NCI-H524 (cell line): ENCODE measurements at regions not wholly inside any gene's neighbourhood (a gene's known extent, or its start where the extent isn't known, plus 50 kb on each side); places are given as distances from the start of the nearest gene placed in this dataset.
A peak's percentile ranks its signal among the peaks of the same experiment; 100 is the strongest.

Experiments used
- DNase-seq, 2 experiments: peaks; one replicate each; lab custom pipeline; 2025; lab: John Stamatoyannopoulos, UW

DNA sequence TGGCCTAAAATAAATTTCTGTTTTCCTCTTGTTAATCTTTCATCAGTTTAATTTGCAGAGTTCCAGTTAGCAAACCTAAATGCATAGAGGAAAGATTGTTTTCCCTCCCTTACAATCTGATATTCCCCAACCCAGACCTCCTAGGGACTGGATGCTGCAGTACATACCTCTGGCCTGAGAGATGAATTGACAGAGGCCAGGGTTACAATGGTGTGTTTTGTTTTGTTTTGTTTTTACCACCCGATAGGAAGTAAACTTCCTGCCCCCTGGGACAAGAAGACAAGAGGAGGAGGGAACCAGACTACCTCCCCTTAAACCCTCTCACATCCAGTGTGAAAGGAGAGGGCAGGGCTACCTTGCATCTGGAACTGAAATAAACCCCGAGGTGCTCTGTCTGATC is 319.0 kb downstream of the LRFN2 start:
- no peak for DNase-seq

DNA sequence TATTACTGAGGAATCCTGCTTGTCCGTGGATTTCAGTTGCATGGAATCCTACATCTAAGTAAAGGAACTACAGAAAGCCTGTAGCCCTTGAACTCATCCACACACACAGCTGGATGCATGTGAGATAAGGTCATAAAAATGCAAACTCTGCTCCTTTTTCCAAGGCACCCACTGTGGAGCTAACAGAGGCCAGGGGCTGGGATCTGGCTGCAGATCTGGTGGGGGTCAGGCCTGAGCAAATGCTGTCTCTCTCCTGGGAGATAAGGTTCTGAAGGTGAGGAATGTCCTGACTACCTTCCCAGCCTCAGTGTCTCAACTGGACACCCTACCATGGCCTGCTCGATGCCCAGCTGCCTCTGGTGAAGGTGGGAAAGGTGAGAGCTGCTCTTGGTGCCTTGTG is 321.5 kb downstream of the LRFN2 start:
- no peak for DNase-seq

- no peak for DNase-seq
Measured at GRCh38 chr6:40263970-40264369, 323.2 kb downstream of the LRFN2 start.

- no peak for DNase-seq
Measured at GRCh38 chr6:40262363-40262762, 324.8 kb downstream of the LRFN2 start.

DNA sequence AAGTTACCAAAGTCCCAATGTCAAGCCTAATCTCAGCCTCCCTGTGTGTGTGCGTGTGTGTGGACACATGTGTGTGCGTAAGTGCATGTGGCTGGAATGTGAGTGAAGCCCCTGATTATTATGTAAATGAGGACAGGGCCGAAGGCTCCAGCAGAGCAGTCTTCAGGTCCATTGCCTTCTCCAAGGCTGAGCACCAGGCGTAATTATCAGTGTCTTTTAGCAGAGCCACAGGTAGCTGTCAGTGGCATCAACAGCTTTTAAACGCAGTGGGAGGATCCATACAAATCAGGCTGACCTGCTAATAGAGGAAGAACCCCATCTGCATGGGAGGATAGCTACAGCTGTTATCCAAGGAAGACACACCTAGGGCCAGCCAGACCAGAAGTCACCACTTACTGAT is 324.3 kb upstream of the MOCS1 start:
- no peak for DNase-seq

DNA sequence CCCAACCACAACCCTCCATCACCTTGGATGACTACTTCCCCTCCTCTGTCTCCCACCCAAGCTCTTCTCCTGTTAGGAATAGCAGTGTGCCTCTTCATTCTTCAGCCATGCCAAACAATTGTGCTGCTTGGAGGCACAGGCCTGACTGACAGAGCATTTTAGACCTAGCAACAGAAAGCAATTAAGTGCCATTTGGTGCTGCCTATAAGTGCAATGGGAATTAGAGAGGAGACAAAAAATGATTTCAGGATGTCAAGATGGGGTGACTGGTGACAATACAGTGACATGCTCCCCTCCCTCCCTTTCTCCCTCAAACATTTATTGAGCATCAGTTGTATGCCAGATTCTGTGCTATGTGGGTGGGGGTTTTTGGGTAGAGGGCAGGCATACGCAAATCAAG is 322.6 kb upstream of the MOCS1 start:
- no peak for DNase-seq

- DNase-seq, result no peak
Measured at GRCh38 chr6:40256224-40256623, 322.0 kb upstream of the MOCS1 start.

DNA sequence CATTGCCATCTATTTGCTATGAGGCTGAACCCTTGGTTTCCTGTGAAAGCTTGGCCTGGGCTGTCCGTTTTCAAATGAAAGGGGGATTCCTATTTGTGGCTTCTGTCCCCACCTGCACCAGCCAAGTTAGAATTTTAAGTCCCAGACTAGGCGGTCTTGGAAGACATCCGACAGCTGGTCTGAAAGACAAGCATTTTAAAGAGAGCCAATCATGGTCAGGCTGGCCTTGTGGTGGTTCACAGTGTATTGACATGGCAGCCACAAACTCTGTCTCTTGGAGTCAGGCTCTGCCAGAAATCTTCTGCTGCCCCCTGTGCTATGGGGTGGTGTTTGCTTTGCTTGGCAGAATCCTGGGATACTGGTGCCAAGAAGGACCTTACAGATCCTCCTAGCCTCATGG is 319.2 kb upstream of the MOCS1 start:
- DNase-seq, result no peak

GRCh38 chr6:40252531-40253258 is 318.4 kb upstream of the MOCS1 start:
- DNase-seq, result no peak

DNA sequence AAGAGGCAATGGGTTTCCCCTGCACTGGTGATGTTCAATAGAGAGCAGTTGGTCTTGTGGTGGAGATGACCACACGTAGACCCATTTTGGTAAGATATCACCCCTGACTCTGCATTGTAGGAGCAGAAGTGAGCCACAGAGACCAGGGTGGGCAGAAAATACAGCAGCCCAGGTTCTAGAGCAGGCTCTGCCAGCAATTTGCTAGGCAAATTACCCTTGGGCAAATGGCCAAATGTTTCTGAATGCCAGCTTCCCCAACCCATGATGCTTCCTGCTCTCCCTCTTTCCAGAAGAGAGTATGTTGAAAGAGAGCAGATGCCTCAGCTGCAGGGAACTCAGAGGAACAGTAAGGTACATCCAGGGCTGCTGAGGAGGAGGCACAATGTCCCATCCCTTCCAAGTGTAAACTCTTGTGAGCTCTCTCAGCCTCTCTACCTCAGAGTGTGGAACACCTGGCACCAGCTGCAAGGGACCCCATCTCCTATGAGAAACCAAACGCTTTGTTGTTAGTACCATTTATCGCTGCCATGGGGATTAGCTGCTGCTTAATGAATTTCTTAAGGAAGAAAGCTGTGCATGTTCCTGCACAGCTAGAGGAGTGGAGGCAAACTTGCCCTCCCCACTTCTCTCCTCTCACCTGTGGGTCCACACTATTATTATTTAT is 317.5 kb upstream of the MOCS1 start:
- DNase-seq, result peak; percentile 32 to 59

DNA sequence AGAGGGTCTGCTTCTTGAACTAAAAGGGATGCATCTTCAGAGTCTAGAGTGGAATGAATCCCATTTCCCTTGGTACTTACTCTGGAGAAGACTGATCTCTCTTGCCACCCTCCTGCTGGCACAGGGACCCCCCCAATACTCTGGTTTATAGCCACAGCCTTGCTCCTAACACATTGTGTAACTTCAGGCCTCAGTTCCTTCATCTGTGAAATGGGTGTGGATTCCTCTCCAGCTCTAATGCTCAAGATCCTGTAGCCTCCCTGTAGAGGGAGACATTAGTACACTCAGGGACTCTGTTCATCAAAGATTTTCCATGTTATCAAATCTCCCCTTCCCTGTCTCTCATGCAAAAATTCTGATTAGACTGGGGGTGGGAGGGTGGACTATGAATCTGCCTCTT is 315.7 kb upstream of the MOCS1 start:
- DNase-seq, result no peak

DNA sequence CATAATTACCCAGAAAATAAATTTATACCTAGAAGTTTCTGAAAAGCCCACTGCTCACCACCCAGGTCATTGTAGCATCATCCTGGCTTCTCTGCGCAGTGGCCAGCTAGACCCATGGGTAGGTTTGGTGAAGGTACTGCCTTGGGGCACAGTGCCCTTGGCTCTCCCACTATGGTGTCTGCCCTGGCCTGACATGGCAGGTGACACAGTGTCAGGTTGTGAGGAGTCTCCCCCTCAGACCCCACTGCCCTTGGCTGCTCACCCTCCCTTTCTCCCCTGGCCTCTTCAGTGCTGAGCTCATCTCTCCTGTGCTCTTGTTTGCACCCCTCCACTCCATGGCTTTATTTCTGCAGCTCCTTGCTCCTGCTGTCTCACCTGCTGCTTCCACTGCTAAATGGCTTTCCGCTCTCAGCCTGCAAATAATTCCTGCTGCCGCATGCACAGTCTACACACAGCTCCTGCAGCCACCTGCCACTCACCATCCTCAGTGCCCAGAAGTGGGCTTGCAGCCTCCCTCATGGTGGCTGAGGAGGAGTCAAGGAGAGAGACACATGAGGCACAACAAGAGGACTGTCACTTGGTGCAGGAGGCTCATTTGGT is 313.4 kb upstream of the MOCS1 start:
- no peak for DNase-seq

GRCh38 chr6:40244699-40245098 is 310.4 kb upstream of the MOCS1 start:
- DNase-seq, result no peak

- DNase-seq, result no peak
Measured at GRCh38 chr6:40232698-40233097, 298.4 kb upstream of the MOCS1 start.

- no peak for DNase-seq
Measured at GRCh38 chr6:40227735-40228134, 293.5 kb upstream of the MOCS1 start.

DNA sequence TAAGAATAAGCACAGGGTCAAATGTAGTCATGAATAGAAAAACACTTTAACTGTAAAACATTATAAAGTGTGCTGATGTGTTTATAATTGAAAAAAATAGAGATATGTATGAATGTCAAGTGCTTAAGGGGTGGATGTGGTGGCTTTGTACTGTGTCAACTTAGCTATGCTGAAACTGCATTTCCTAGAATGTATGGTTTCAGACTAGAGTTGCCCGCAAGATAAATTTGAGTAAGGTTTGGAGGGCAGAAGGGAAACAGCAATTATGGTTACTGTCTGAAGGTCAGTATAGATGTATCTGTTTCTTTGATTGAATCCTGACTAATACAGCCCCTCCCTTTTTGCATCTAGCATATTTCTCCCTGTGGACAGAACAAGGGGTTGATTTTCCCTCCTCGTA is 288.1 kb upstream of the MOCS1 start:
- no peak for DNase-seq

GRCh38 chr6:40219799-40220198 is 285.5 kb upstream of the MOCS1 start:
- no peak for DNase-seq

DNA sequence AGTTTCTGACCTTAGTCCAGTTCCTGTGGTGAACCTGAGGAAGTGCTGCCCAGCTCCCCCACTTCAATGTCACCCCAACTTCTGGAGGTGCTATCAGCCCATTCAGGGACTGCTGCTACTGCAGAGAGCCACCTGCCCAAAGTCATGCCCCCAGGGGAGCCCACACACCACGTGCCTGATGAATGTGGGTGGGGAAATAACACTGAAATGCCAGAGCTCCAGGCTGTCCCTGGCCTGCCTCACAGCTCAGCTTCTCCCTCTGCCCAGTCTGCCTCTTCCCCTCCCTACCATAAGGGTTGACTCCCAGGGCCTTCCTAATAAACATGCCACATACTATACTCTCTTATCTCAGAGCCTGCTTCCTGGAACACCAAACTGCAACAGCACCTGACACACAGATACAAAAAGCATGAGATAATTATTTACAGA is 276.4 kb upstream of the MOCS1 start:
- DNase-seq, result no peak

DNA sequence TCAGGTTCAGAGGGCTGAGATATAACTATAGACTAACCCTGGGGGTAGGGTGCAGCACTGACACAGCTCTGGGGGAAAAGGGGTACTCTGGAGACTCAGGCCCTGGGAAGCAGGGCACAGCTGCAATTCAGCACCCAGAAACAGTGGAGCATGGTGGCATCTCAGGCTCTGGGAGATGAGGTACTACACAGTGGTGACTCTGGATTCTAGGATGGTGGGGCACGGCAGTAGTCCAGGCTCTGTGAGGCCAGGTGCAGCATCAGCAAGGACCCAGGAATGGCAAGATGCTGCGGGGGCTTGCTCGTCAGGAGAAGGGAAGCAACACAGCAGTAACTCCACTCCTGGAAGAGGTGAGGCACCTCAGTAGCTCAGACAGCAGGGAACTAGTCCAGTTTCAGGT is 271.5 kb upstream of the MOCS1 start:
- no peak for DNase-seq

DNA sequence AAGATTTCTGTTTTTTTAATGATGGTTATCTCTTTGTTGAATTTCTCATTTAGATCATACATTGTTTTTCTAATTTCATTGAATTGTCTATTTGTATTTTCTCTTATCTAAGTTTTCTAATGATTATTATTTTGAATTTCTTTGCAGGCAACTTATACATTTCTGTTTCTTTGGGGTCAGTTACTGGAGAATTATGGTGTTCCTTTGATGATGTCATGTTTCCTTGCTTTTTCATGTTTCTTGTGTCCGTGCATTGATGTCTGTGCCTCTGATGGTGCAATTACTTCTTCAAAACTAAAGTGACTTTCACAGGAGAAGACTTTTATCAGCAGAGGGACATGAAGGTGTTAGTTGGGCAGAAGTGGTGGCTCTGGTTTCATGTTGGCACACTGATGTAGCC is 270.7 kb upstream of the MOCS1 start:
- no peak for DNase-seq

DNA sequence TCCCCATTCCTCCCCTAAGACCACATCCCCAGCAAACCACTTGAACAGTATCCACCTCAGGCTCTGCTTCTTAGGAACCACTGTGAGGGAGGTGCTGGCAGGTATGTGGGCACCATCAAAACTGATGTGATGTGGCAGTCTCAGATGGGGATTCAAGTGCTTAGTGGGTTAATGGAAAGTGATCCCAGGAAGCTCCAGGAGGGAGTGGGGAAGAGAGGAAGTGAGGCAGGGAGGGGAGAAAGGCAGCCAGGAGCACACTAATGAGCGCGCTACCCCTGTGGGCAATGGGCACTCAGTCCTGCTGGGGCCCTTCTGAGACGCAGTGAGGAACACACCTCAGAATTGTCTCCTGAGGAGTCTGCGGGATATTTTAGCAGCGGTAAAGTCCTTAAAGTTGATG is 263.1 kb upstream of the MOCS1 start:
- DNase-seq, result no peak

GRCh38 chr6:40196135-40196518 is 261.9 kb upstream of the MOCS1 start:
- DNase-seq, result no peak

GRCh38 chr6:40195428-40196134 is 261.3 kb upstream of the MOCS1 start:
- no peak for DNase-seq
